ENCODE measurements at regions not wholly inside any gene's neighbourhood (a gene's known extent, or its start where the extent isn't known, plus 50 kb on each side); places are given as distances from the start of the nearest gene placed in this dataset.

GRCh38 chr5:54713923-54714581, 196.5 kb downstream of the SNX18 start:
- no peak overlapping the region for H3K27ac ChIP-seq (ENCODE audit: low read depth, low read length)
- H3K4me1 ChIP-seq (ENCODE audit: control insufficient read depth in 5 of 5, insufficient read depth in 5 of 5, low read length in 5 of 5) = peaks cover 5 to 13% (median 6%) of the 10 kb centered on the region in 5 donors
- no peak overlapping the region for H3K4me3 ChIP-seq (ENCODE audit: low read depth in 1 of 5, low read length in 5 of 5)
- no peak overlapping the region for H3K9ac ChIP-seq (ENCODE audit: low read length in 5 of 5)
- H3K9me3 ChIP-seq (ENCODE audit: control insufficient read depth in 5 of 5, low read length in 5 of 5) = no peaks in the 10 kb centered on the region
- no peaks in the 10 kb centered on the region for H3K27me3 ChIP-seq (ENCODE audit: control insufficient read depth in 5 of 5, insufficient read depth in 4 of 5, low read length in 5 of 5)
- no peaks in the 10 kb centered on the region for H3K36me3 ChIP-seq (ENCODE audit: control insufficient read depth in 5 of 5, insufficient read depth in 5 of 5, low read length in 5 of 5)

DNA sequence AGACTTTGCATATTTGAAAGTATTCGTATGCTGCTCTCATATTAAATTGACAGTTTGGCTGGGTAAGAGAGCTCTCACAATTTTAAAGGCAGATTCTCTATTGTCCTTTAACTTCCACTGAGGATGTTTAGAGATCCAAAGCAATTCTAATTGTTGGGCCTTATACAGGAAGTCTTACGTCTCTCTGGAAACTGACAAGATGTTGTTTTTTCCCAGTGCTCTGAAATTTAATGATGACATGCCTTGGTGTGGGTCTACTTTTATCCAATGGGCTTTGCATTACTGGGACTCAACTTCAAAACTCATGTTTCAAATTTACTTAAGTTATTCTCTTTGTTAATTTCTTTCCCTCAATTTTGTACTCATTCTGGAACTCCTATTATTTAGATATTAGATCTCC, 191.5 kb downstream of the SNX18 start:
- Histone ChIP-seq H3K36me3 (ENCODE audit: control insufficient read depth in 5 of 5, insufficient read depth in 5 of 5, low read length in 5 of 5) (no peaks in the 10 kb centered on the region), H3K4me3 (ENCODE audit: low read depth in 1 of 5, low read length in 5 of 5) (no peak overlapping the region), H3K4me1 (ENCODE audit: control insufficient read depth in 5 of 5, insufficient read depth in 5 of 5, low read length in 5 of 5) (peaks cover 3 to 19% (median 16%) of the 10 kb centered on the region in 5 donors), H3K9me3 (ENCODE audit: control insufficient read depth in 5 of 5, low read length in 5 of 5) (no peaks in the 10 kb centered on the region), H3K27ac (ENCODE audit: low read depth, low read length) (no peak overlapping the region), H3K27me3 (ENCODE audit: control insufficient read depth in 5 of 5, insufficient read depth in 4 of 5, low read length in 5 of 5) (no peaks in the 10 kb centered on the region), H3K9ac (ENCODE audit: low read length in 5 of 5) (no peak overlapping the region)

GRCh38 chr5:54707841-54708240, 190.3 kb downstream of the SNX18 start:
- no peaks in the 10 kb centered on the region for H3K36me3 ChIP-seq (ENCODE audit: control insufficient read depth in 5 of 5, insufficient read depth in 5 of 5, low read length in 5 of 5)
- no peaks in the 10 kb centered on the region for H3K9me3 ChIP-seq (ENCODE audit: control insufficient read depth in 5 of 5, low read length in 5 of 5)
- peaks cover 6 to 26% (median 23%) of the 10 kb centered on the region in 5 donors for H3K4me1 ChIP-seq (ENCODE audit: control insufficient read depth in 5 of 5, insufficient read depth in 5 of 5, low read length in 5 of 5)
- H3K27me3 ChIP-seq (ENCODE audit: control insufficient read depth in 5 of 5, insufficient read depth in 4 of 5, low read length in 5 of 5) = no peaks in the 10 kb centered on the region
- H3K27ac ChIP-seq (ENCODE audit: low read depth, low read length) = no peak overlapping the region
- no peak overlapping the region for H3K4me3 ChIP-seq (ENCODE audit: low read depth in 1 of 5, low read length in 5 of 5)
- H3K9ac ChIP-seq (ENCODE audit: low read length in 5 of 5) = no peak overlapping the region

DNA sequence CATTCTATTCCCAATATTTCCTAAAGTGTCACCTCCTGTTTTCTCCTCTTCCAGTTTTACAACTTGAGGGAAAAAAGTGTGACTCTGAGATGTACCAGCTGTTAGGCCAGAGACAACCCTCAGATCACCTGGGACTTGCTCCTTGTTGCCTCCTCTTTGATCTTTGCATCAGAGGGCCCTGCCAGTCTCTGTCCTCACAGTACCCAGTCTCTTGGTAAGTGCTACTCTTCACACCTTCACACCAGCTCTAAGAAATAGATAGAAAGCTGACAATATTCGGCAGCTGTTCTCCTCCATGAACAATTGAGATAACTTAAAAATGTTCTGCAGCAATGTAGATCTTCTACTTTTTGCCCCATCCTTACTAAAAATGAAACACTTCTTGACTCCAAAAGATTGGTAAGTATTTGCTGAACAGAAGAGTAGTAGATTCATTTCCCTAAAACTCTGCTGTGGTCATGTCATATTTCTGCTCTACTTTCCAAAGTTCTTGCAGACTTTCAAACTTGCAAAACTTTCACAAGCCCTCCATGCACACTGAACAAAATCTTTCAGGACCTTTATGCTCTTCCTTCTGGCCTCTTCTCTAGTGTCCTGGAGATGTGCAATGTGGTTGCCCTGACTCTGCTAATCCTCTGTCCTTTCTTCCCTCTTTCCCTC, 188.6 kb downstream of the SNX18 start:
- Histone ChIP-seq H3K4me1 (ENCODE audit: control insufficient read depth in 5 of 5, insufficient read depth in 5 of 5, low read length in 5 of 5) (peaks cover 13 to 38% (median 36%) of the 10 kb centered on the region in 5 donors), H3K27ac (ENCODE audit: low read depth, low read length) (no peak overlapping the region), H3K27me3 (ENCODE audit: control insufficient read depth in 5 of 5, insufficient read depth in 4 of 5, low read length in 5 of 5) (no peaks in the 10 kb centered on the region), H3K9me3 (ENCODE audit: control insufficient read depth in 5 of 5, low read length in 5 of 5) (no peaks in the 10 kb centered on the region), H3K36me3 (ENCODE audit: control insufficient read depth in 5 of 5, insufficient read depth in 5 of 5, low read length in 5 of 5) (no peaks in the 10 kb centered on the region), H3K4me3 (ENCODE audit: low read depth in 1 of 5, low read length in 5 of 5) (no peak overlapping the region), H3K9ac (ENCODE audit: low read length in 5 of 5) (no peak overlapping the region)

DNA sequence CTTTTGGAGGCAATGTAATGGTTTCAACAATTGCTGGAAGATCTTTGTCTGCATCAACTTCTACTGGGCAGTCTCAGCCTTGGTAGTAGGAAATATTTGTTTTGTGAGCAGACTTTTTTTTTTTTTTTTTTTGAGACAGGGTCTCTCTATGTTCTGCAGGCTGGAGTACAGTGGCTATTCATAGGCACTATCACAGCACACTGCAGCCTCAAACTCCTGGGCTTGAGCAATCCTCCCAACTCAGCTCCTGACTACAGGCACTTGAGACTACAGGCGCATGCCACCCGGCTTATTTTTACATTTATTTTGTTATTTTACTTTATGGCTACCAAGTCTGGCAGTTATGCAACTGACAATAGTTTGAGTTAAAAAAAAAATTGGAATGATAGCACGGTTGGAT, 187.3 kb downstream of the SNX18 start:
- Histone ChIP-seq H3K4me3 (ENCODE audit: low read depth in 1 of 5, low read length in 5 of 5) (no peak overlapping the region), H3K36me3 (ENCODE audit: control insufficient read depth in 5 of 5, insufficient read depth in 5 of 5, low read length in 5 of 5) (no peaks in the 10 kb centered on the region), H3K4me1 (ENCODE audit: control insufficient read depth in 5 of 5, insufficient read depth in 5 of 5, low read length in 5 of 5) (peaks cover 13 to 38% (median 36%) of the 10 kb centered on the region in 5 donors), H3K9ac (ENCODE audit: low read length in 5 of 5) (no peak overlapping the region), H3K27me3 (ENCODE audit: control insufficient read depth in 5 of 5, insufficient read depth in 4 of 5, low read length in 5 of 5) (no peaks in the 10 kb centered on the region), H3K9me3 (ENCODE audit: control insufficient read depth in 5 of 5, low read length in 5 of 5) (no peaks in the 10 kb centered on the region), H3K27ac (ENCODE audit: low read depth, low read length) (peak overlapping the region; percentile 64)

DNA sequence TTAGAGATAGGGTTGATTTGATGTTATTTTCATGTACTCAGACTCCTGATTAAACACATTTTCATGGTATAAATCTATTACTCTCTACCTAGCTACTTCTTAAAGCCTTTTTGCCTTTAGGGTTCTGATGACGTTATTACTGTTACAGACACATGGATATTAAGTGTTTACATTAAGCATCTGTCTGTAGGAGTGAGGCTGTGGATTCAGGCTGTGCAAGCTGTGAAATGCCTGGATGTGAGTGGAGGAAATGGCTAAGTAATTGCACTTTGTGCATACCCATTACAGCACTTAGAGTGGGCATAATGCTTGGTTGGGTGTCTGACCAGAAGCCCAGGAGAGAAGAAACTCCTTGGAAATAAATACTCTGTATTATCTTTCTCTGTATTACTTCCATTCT, 186.8 kb downstream of the SNX18 start:
- H3K36me3 ChIP-seq (ENCODE audit: control insufficient read depth in 5 of 5, insufficient read depth in 5 of 5, low read length in 5 of 5) = no peaks in the 10 kb centered on the region
- no peaks in the 10 kb centered on the region for H3K27me3 ChIP-seq (ENCODE audit: control insufficient read depth in 5 of 5, insufficient read depth in 4 of 5, low read length in 5 of 5)
- peaks cover 13 to 38% (median 36%) of the 10 kb centered on the region in 5 donors for H3K4me1 ChIP-seq (ENCODE audit: control insufficient read depth in 5 of 5, insufficient read depth in 5 of 5, low read length in 5 of 5)
- no peak overlapping the region for H3K4me3 ChIP-seq (ENCODE audit: low read depth in 1 of 5, low read length in 5 of 5)
- no peak overlapping the region for H3K9ac ChIP-seq (ENCODE audit: low read length in 5 of 5)
- peak overlapping the region; percentile 64 for H3K27ac ChIP-seq (ENCODE audit: low read depth, low read length)
- no peaks in the 10 kb centered on the region for H3K9me3 ChIP-seq (ENCODE audit: control insufficient read depth in 5 of 5, low read length in 5 of 5)

- H3K4me1 ChIP-seq (ENCODE audit: control insufficient read depth in 5 of 5, insufficient read depth in 5 of 5, low read length in 5 of 5) = peaks cover 13 to 38% (median 36%) of the 10 kb centered on the region in 5 donors
- H3K4me3 ChIP-seq (ENCODE audit: low read depth in 1 of 5, low read length in 5 of 5) = peak overlapping the region in 4 of 5 donors; percentile 12 to 44 (median 39)
- H3K36me3 ChIP-seq (ENCODE audit: control insufficient read depth in 5 of 5, insufficient read depth in 5 of 5, low read length in 5 of 5) = no peaks in the 10 kb centered on the region
- H3K27ac ChIP-seq (ENCODE audit: low read depth, low read length) = peak overlapping the region; percentile 64
- H3K9me3 ChIP-seq (ENCODE audit: control insufficient read depth in 5 of 5, low read length in 5 of 5) = no peaks in the 10 kb centered on the region
- no peak overlapping the region for H3K9ac ChIP-seq (ENCODE audit: low read length in 5 of 5)
- H3K27me3 ChIP-seq (ENCODE audit: control insufficient read depth in 5 of 5, insufficient read depth in 4 of 5, low read length in 5 of 5) = no peaks in the 10 kb centered on the region
Observed at GRCh38 chr5:54703565-54704255, 186.2 kb downstream of the SNX18 start.

DNA sequence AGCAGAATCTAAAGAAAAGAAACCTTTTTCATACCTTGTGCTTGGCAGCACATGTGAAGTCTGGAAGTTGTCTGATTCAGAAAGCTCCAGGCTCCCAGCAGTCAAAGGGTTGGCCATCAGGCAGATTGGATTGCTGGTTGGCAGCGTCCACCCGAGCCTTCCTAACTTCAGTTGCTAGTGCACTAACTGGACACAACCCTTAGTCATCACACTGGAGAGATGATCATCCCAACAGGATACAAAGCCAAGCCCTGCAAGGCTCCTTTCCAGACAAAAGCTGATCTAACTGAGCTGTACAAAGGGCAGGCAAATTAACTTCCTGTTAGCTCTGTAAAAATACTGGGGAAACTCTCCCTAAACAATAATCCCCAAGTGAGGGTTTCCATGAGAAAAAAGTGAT, 185.6 kb downstream of the SNX18 start:
- H3K4me3 ChIP-seq (ENCODE audit: low read depth in 1 of 5, low read length in 5 of 5) = peak overlapping the region in 3 of 5 donors; percentile 12 to 40 (median 38)
- no peaks in the 10 kb centered on the region for H3K9me3 ChIP-seq (ENCODE audit: control insufficient read depth in 5 of 5, low read length in 5 of 5)
- no peaks in the 10 kb centered on the region for H3K36me3 ChIP-seq (ENCODE audit: control insufficient read depth in 5 of 5, insufficient read depth in 5 of 5, low read length in 5 of 5)
- no peak overlapping the region for H3K9ac ChIP-seq (ENCODE audit: low read length in 5 of 5)
- H3K27me3 ChIP-seq (ENCODE audit: control insufficient read depth in 5 of 5, insufficient read depth in 4 of 5, low read length in 5 of 5) = no peaks in the 10 kb centered on the region
- H3K4me1 ChIP-seq (ENCODE audit: control insufficient read depth in 5 of 5, insufficient read depth in 5 of 5, low read length in 5 of 5) = peaks cover 13 to 38% (median 36%) of the 10 kb centered on the region in 5 donors
- H3K27ac ChIP-seq (ENCODE audit: low read depth, low read length) = peak overlapping the region; percentile 64

DNA sequence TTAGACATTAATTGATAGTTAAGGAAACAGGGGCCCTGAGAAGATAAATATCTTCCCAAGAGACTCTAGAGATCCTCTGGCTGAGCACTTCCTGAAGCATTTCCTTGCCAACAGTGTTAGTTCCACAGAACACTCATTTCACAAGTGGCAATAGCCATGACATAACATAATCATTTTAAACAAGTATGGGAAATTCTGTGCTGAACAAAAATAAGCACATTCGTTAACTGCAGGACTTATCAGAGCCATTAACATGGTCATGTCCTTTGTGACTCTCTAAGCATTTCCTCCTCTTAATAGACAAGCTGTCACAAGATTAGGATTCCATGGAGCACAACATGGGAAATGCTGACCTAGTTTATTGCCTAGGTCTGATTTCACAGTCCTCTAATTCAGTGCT, 184.9 kb downstream of the SNX18 start:
- no peak overlapping the region for H3K9ac ChIP-seq (ENCODE audit: low read length in 5 of 5)
- H3K36me3 ChIP-seq (ENCODE audit: control insufficient read depth in 5 of 5, insufficient read depth in 5 of 5, low read length in 5 of 5) = no peaks in the 10 kb centered on the region
- H3K27ac ChIP-seq (ENCODE audit: low read depth, low read length) = peak overlapping the region; percentile 63
- H3K4me3 ChIP-seq (ENCODE audit: low read depth in 1 of 5, low read length in 5 of 5) = peak overlapping the region in 2 of 5 donors; percentile 10 to 37
- H3K27me3 ChIP-seq (ENCODE audit: control insufficient read depth in 5 of 5, insufficient read depth in 4 of 5, low read length in 5 of 5) = no peaks in the 10 kb centered on the region
- H3K4me1 ChIP-seq (ENCODE audit: control insufficient read depth in 5 of 5, insufficient read depth in 5 of 5, low read length in 5 of 5) = peaks cover 13 to 38% (median 36%) of the 10 kb centered on the region in 5 donors
- H3K9me3 ChIP-seq (ENCODE audit: control insufficient read depth in 5 of 5, low read length in 5 of 5) = no peaks in the 10 kb centered on the region

- Histone ChIP-seq H3K36me3 (ENCODE audit: control insufficient read depth in 5 of 5, insufficient read depth in 5 of 5, low read length in 5 of 5) (no peaks in the 10 kb centered on the region), H3K27ac (ENCODE audit: low read depth, low read length) (no peak overlapping the region), H3K4me1 (ENCODE audit: control insufficient read depth in 5 of 5, insufficient read depth in 5 of 5, low read length in 5 of 5) (peaks cover 13 to 40% (median 38%) of the 10 kb centered on the region in 5 donors), H3K27me3 (ENCODE audit: control insufficient read depth in 5 of 5, insufficient read depth in 4 of 5, low read length in 5 of 5) (no peaks in the 10 kb centered on the region), H3K9ac (ENCODE audit: low read length in 5 of 5) (no peak overlapping the region), H3K9me3 (ENCODE audit: control insufficient read depth in 5 of 5, low read length in 5 of 5) (no peaks in the 10 kb centered on the region), H3K4me3 (ENCODE audit: low read depth in 1 of 5, low read length in 5 of 5) (no peak overlapping the region)
Observed at GRCh38 chr5:54700986-54701578, 183.5 kb downstream of the SNX18 start.
